Panc1 (cell line): ENCODE measurements at regions not wholly inside any gene's neighbourhood (a gene's known extent, or its start where the extent isn't known, plus 50 kb on each side); places are given as distances from the start of the nearest gene placed in this dataset.

Experiments used
- ATAC-seq: fragments of 200-7000 bp; cut with Tn5 transposase; 2 replicates; pipeline ENCODE4 v1.9.1; 2020; ENCODE audit warnings: mild to moderate bottlenecking, moderate library complexity
- BruUV-seq: library from RNA; stranded (reverse); fragments of 400-500 nt; replicated peaks from 2 replicates; lab custom pipeline; 2021; lab: Mats Ljungman, UMichigan
- CTCF ChIA-PET: fragments of 300-600 bp; sonication (Branson Sonifier 250); formaldehyde crosslinking; loops from one replicate; lab custom pipeline; 2022; ENCODE audit warnings: antibody characterized with exemption; lab: Charles Lee
- POLR2A ChIA-PET: fragments of 300-600 bp; sonication (Branson Sonifier 250); formaldehyde crosslinking; loops from one replicate; lab custom pipeline; 2022; ENCODE audit warnings: antibody characterized with exemption; lab: Charles Lee
- DNase-seq: peaks from one replicate; pipeline ENCODE4 v3.0.0-alpha.2; 2010; ENCODE audit warnings: low read depth, low spot score
- H3K27ac ChIP-seq: 2 replicates; pipeline ENCODE4 v1.5.1; 2011; ENCODE audit warnings: mild to moderate bottlenecking, low read length, inconsistent platforms
- H3K27me3 ChIP-seq: fragments of 200-500 bp; sonication (Bioruptor generic); 2 replicates; pipeline ENCODE4 v1.6.0; 2014; ENCODE audit warnings: low read length, inconsistent platforms; ENCODE audit not compliant: control insufficient read depth, insufficient read depth
- H3K36me3 ChIP-seq: fragments of 200-500 bp; sonication (Bioruptor generic); 2 replicates; pipeline ENCODE4 v1.5.1; 2014; ENCODE audit warnings: inconsistent platforms, mild to moderate bottlenecking, low read length, moderate library complexity; ENCODE audit not compliant: control insufficient read depth, insufficient read depth
- H3K4me1 ChIP-seq: 2 replicates; pipeline ENCODE4 v1.5.1; 2011; ENCODE audit warnings: inconsistent platforms, mild to moderate bottlenecking, low read length, moderate library complexity; ENCODE audit not compliant: control insufficient read depth, insufficient read depth
- H3K4me3 ChIP-seq, 2 experiments: 2 replicates each; pipeline ENCODE4 v1.5.1; 2011 to 2012; ENCODE audit warnings: low read depth in 2 of 2, low read length in 2 of 2, mild to moderate bottlenecking in 2 of 2, inconsistent platforms in 1 of 2, moderate library complexity in 1 of 2
- H3K9me3 ChIP-seq: fragments of 200-500 bp; sonication (Bioruptor generic); 2 replicates; pipeline ENCODE4 v1.5.1; 2014; ENCODE audit warnings: low read depth, mild to moderate bottlenecking, inconsistent platforms, low read length, moderate library complexity; ENCODE audit not compliant: control insufficient read depth, insufficient read depth
- CTCF ChIP-seq: fragments of 450-650 bp; IDR thresholded peaks from 2 replicates; pipeline ENCODE4 v1.5.1; 2017; ENCODE audit warnings: mild to moderate bottlenecking
- POLR2AphosphoS5 ChIP-seq: IDR thresholded peaks from 2 replicates; pipeline ENCODE4 v1.6.1; 2012; ENCODE audit warnings: mild to moderate bottlenecking, low read depth, low read length, moderate library complexity
- REST ChIP-seq, 2 experiments: IDR thresholded peaks; 2 replicates each; pipeline ENCODE4 v1.6.1; 2011 to 2012; ENCODE audit warnings: low read depth in 2 of 2, control low read depth in 1 of 2, low read length in 1 of 2, mild to moderate bottlenecking in 1 of 2, moderate library complexity in 1 of 2; ENCODE audit not compliant: insufficient read depth in 1 of 2
- SIN3A ChIP-seq: IDR thresholded peaks from 2 replicates; pipeline ENCODE4 v1.6.1; 2012; ENCODE audit warnings: low read depth, mild to moderate bottlenecking, low read length, moderate library complexity, borderline replicate concordance; ENCODE audit not compliant: insufficient read depth
- TCF7L2 ChIP-seq: IDR thresholded peaks from 2 replicates; pipeline ENCODE4 v1.6.1; 2011; ENCODE audit warnings: mild to moderate bottlenecking, low read depth, low read length, inconsistent platforms
- in situ Hi-C: cut with HindIII; loops from 2 replicates; pipeline ENCODE4 v1.10.0; 2016; ENCODE audit warnings: low sequenced_read_pairs, low pct_unique_long_range_greater_than_20kb
- intact Hi-C: fragments of 100-400 bp; cut with micrococcal nuclease; formaldehyde crosslinking; loops from one replicate; pipeline ENCODE4 v1.10.0; 2022; ENCODE audit not compliant: unreplicated experiment

- Histone ChIP-seq H3K4me1 (peaks cover 6% of the 10 kb centered on the region; the same call in 1 of the 2 replicates), H3K27ac (peak overlapping the region; percentile 55; the same call in 1 of the 2 replicates), H3K4me3 (no peak overlapping the region), H3K9me3 (peaks cover 4% of the 10 kb centered on the region; the same call in 1 of the 2 replicates), H3K27me3 (no peaks in the 10 kb centered on the region), H3K36me3 (no peaks in the 10 kb centered on the region)
- BruUV-seq, result no TSS peak
- intact Hi-C loops (no loop called here), in situ Hi-C loops (no loop called here)
- DNase-seq, result no peak
- ATAC-seq, result no peak
- ChIA-PET POLR2A (no interaction called here), CTCF (no interaction called here)
- TF ChIP-seq TCF7L2, result no peak
- no peak for TF ChIP-seq REST (IDR thresholded peaks at IDR 0.05; ENCODE audit: insufficient read depth in 1 of 2, low read depth in 2 of 2, low read length in 1 of 2)
- no peak for TF ChIP-seq SIN3A
- no peak for TF ChIP-seq POLR2AphosphoS5
- no peak for TF ChIP-seq CTCF
These were observed 127.3 kb downstream of the ZNF608 start for GRCh38 chr5:124619121-124619520.

- POLR2A ChIA-PET, result no interaction called here
- in situ Hi-C loops (no loop called here), intact Hi-C loops (no loop called here)
- Histone ChIP-seq H3K4me1 (no peaks in the 10 kb centered on the region; the same call in 1 of the 2 replicates), H3K36me3 (no peaks in the 10 kb centered on the region), H3K9me3 (peaks cover 4% of the 10 kb centered on the region; the same call in 1 of the 2 replicates), H3K27me3 (no peaks in the 10 kb centered on the region), H3K27ac (peak overlapping the region; percentile 70), H3K4me3 (no peak overlapping the region)
- BruUV-seq, result no TSS peak
- CTCF ChIA-PET, result no interaction called here
- no peak for TF ChIP-seq SIN3A
- TF ChIP-seq CTCF, result no peak
- TF ChIP-seq POLR2AphosphoS5, result no peak
- TF ChIP-seq TCF7L2, result no peak
- no peak for TF ChIP-seq REST (IDR thresholded peaks at IDR 0.05; ENCODE audit: insufficient read depth in 1 of 2, low read depth in 2 of 2, low read length in 1 of 2)
- DNase-seq (no peak), ATAC-seq (no peak)
These were observed 128.7 kb downstream of the ZNF608 start for GRCh38 chr5:124617787-124618186.
